ENCODE measurements at regions not wholly inside any gene's neighbourhood (a gene's known extent, or its start where the extent isn't known, plus 50 kb on each side); places are given as distances from the start of the nearest gene placed in this dataset.

DNA sequence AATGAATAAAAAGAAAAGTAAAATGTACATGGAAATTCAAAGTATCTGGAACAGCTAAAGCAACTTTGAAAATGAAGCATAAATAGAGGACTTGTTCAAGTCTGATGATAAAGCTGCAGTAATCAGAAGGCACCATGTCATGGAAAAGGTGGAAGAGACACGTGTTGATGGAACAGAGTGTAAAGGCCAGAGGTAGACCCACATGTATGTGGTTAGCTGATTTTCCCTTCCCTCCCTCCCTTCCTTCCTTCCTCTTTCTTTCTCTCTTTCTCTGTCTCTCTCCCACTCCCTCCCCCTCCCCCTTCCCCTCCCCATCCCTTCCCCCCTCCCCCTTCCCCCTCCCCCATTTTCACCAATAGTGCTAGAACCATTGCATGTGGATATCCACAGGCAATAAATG is 58.7 kb upstream of the FCN1 start:
- H3K27me3 Mint-ChIP-seq (ENCODE audit: unreplicated experiment), result peaks cover 2% of the 10 kb centered on the region
- H3K4me3 Mint-ChIP-seq (ENCODE audit: unreplicated experiment), result no peak overlapping the region

DNA sequence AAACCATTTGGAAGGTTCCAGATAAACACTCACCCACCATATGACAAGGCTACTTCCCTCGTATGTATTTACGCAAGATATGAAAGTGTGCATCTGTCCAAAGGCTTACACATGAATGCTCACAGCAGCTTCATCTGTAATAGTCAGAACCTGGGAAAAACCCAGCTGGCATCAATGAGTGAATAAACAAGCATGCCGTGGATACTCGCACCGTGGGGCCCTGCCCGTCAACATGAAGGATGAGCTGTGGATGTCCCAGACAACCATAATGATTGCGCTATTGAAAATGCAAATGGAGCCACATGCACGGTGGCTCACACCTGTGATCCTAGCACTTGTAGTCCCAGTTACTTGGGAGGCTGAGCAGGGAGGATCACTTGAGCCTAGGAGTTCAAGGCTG is 60.6 kb upstream of the FCN1 start:
- no peaks in the 10 kb centered on the region for H3K36me3 Mint-ChIP-seq (ENCODE audit: low read depth, unreplicated experiment)
- DNase-seq (ENCODE audit: low spot score), result no peak
- no peak overlapping the region for H3K27ac Mint-ChIP-seq (ENCODE audit: unreplicated experiment)
- no peaks in the 10 kb centered on the region for H3K27me3 Mint-ChIP-seq (ENCODE audit: unreplicated experiment)
- TF ChIP-seq, protein P1, sequence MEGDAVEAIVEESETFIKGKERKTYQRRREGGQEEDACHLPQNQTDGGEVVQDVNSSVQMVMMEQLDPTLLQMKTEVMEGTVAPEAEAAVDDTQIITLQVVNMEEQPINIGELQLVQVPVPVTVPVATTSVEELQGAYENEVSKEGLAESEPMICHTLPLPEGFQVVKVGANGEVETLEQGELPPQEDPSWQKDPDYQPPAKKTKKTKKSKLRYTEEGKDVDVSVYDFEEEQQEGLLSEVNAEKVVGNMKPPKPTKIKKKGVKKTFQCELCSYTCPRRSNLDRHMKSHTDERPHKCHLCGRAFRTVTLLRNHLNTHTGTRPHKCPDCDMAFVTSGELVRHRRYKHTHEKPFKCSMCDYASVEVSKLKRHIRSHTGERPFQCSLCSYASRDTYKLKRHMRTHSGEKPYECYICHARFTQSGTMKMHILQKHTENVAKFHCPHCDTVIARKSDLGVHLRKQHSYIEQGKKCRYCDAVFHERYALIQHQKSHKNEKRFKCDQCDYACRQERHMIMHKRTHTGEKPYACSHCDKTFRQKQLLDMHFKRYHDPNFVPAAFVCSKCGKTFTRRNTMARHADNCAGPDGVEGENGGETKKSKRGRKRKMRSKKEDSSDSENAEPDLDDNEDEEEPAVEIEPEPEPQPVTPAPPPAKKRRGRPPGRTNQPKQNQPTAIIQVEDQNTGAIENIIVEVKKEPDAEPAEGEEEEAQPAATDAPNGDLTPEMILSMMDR (IDR thresholded peaks at IDR 0.05; ENCODE audit: unreplicated experiment), result no peak
- H3K4me1 Mint-ChIP-seq (ENCODE audit: unreplicated experiment), result no peaks in the 10 kb centered on the region
- no peaks in the 10 kb centered on the region for H3K9me3 Mint-ChIP-seq (ENCODE audit: unreplicated experiment)
- no peak overlapping the region for H3K4me3 Mint-ChIP-seq (ENCODE audit: unreplicated experiment)

More for the DNA sequence above, 58.7 kb upstream of the FCN1 start:
- TF ChIP-seq, protein P1 (IDR thresholded peaks at IDR 0.05; ENCODE audit: unreplicated experiment), result no peak
- no peaks in the 10 kb centered on the region for H3K4me1 Mint-ChIP-seq (ENCODE audit: unreplicated experiment)
- H3K36me3 Mint-ChIP-seq (ENCODE audit: low read depth, unreplicated experiment), result no peaks in the 10 kb centered on the region
- DNase-seq (ENCODE audit: low spot score), result no peak
- H3K9me3 Mint-ChIP-seq (ENCODE audit: unreplicated experiment), result no peaks in the 10 kb centered on the region
- no peak overlapping the region for H3K27ac Mint-ChIP-seq (ENCODE audit: unreplicated experiment)

DNA sequence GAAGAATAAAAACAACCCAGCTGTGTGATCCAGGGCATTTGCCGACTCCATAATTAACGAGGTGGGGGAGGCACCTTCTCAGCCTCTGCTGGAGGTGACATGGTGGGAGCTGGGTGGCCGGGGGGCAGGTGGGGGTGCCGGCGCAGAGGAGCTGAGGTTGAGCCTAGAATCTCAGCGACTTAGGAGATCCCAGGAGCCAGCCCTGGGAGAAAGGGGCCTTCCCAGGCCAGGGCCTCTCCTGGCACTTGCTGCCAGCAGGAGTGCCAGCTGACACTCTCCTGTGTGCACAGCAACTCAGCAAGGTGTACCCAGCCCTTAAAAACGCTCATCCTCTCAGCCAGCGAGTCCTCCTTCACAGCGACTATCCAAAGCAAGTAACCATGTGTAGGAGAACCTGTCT is 62.8 kb upstream of the FCN1 start:
- peaks cover 4% of the 10 kb centered on the region for H3K36me3 Mint-ChIP-seq (ENCODE audit: low read depth, unreplicated experiment)
- no peaks in the 10 kb centered on the region for H3K9me3 Mint-ChIP-seq (ENCODE audit: unreplicated experiment)
- TF ChIP-seq, protein P1 (IDR thresholded peaks at IDR 0.05; ENCODE audit: unreplicated experiment), result no peak
- no peak for DNase-seq (ENCODE audit: low spot score)
- no peak overlapping the region for H3K27ac Mint-ChIP-seq (ENCODE audit: unreplicated experiment)
- no peaks in the 10 kb centered on the region for H3K27me3 Mint-ChIP-seq (ENCODE audit: unreplicated experiment)
- H3K4me1 Mint-ChIP-seq (ENCODE audit: unreplicated experiment), result no peaks in the 10 kb centered on the region
- no peak overlapping the region for H3K4me3 Mint-ChIP-seq (ENCODE audit: unreplicated experiment)

DNA sequence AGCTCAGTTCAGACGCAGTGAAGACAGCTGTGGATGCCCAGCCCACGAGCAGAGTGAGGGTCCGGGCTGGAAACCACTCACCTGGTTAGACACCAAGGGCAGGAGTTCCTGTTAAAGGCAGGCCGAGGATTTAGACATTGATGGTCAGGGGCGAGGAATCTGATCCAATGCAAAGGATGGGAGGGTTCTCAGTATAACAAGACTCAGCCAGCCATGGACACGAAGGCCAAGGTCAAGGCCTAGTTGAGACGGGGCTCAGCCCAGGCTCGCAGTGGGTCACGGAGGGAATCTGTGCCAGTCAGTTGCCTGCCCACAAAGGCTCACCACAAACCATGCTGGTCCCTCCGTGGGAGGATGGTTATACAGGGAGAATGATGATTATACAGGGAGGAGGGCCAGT is 63.3 kb upstream of the FCN1 start:
- TF ChIP-seq, protein P1 (IDR thresholded peaks at IDR 0.05; ENCODE audit: unreplicated experiment), result no peak
- Mint-ChIP-seq H3K4me1 (ENCODE audit: unreplicated experiment) (no peaks in the 10 kb centered on the region), H3K27me3 (ENCODE audit: unreplicated experiment) (no peaks in the 10 kb centered on the region), H3K27ac (ENCODE audit: unreplicated experiment) (no peak overlapping the region), H3K4me3 (ENCODE audit: unreplicated experiment) (no peak overlapping the region), H3K36me3 (ENCODE audit: low read depth, unreplicated experiment) (peaks cover 4% of the 10 kb centered on the region), H3K9me3 (ENCODE audit: unreplicated experiment) (no peaks in the 10 kb centered on the region)
- no peak for DNase-seq (ENCODE audit: low spot score)

DNA sequence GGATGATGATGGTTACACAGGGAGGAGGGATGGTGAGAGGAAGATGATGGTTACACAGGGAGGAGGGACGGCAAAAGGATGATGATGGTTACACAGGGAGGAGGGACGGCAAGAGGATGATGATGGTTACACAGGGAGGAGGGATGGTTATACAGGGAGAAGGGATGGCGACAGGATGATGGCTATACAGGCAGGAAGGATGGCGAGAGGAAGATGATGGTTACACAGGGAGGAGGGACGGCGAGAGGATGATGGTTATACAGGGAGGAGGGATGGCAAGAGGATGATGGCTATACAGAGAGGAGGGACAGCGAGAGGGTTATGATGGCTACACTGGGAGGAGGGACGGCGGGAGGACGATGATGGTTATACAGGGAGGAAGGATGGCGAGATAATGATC is 64.1 kb upstream of the FCN1 start:
- peaks cover 4% of the 10 kb centered on the region for H3K36me3 Mint-ChIP-seq (ENCODE audit: low read depth, unreplicated experiment)
- no peak for DNase-seq (ENCODE audit: low spot score)
- H3K9me3 Mint-ChIP-seq (ENCODE audit: unreplicated experiment), result no peaks in the 10 kb centered on the region
- no peak overlapping the region for H3K27ac Mint-ChIP-seq (ENCODE audit: unreplicated experiment)
- H3K4me3 Mint-ChIP-seq (ENCODE audit: unreplicated experiment), result no peak overlapping the region
- H3K27me3 Mint-ChIP-seq (ENCODE audit: unreplicated experiment), result no peaks in the 10 kb centered on the region
- TF ChIP-seq, protein P1 (IDR thresholded peaks at IDR 0.05; ENCODE audit: unreplicated experiment), result no peak
- H3K4me1 Mint-ChIP-seq (ENCODE audit: unreplicated experiment), result no peaks in the 10 kb centered on the region

Data from endothelial cell (in vitro differentiated cells).